ENCODE measurements at regions not wholly inside any gene's neighbourhood (a gene's known extent, or its start where the extent isn't known, plus 50 kb on each side); places are given as distances from the start of the nearest gene placed in this dataset.
"Not testable (repeated sequence)": the region's sequence is repeated elsewhere in the genome, so short reads cannot be mapped to it uniquely, and the experiment has no call there.

GRCh38 chr10:52598936-52599335, 173.6 kb downstream of the MBL2 start:
- DNase-seq: no peak

- DNase-seq: no peak
Measured at GRCh38 chr10:52599551-52600200, 172.9 kb downstream of the MBL2 start.

GRCh38 chr10:52604131-52604530, 168.5 kb downstream of the MBL2 start:
- DNase-seq: not testable (repeated sequence)

GRCh38 chr10:52609071-52609470, 163.5 kb downstream of the MBL2 start:
- no peak for DNase-seq

- DNase-seq: no peak
Measured at GRCh38 chr10:52609626-52610240, 162.9 kb downstream of the MBL2 start.

- no peak for DNase-seq
Measured at GRCh38 chr10:52615331-52615730, 157.3 kb downstream of the MBL2 start.

- no peak for DNase-seq
Measured at GRCh38 chr10:52615756-52616394, 156.7 kb downstream of the MBL2 start.

GRCh38 chr10:52616395-52616764, 156.2 kb downstream of the MBL2 start:
- no peak for DNase-seq

GRCh38 chr10:52617346-52617745, 155.2 kb downstream of the MBL2 start:
- DNase-seq: no peak

GRCh38 chr10:52619052-52619451, 153.5 kb downstream of the MBL2 start:
- DNase-seq: no peak

GRCh38 chr10:52621635-52622079, 150.9 kb downstream of the MBL2 start:
- DNase-seq: no peak

- DNase-seq: no peak
Measured at GRCh38 chr10:52623761-52624160, 148.8 kb downstream of the MBL2 start.

GRCh38 chr10:52627279-52627678, 145.3 kb downstream of the MBL2 start:
- no peak for DNase-seq

- no peak for DNase-seq
Measured at GRCh38 chr10:52631146-52631545, 141.4 kb downstream of the MBL2 start.

- no peak for DNase-seq
Measured at GRCh38 chr10:52631648-52632047, 140.9 kb downstream of the MBL2 start.

- no peak for DNase-seq
Measured at GRCh38 chr10:52632591-52632990, 140.0 kb downstream of the MBL2 start.

GRCh38 chr10:52633266-52633665, 139.3 kb downstream of the MBL2 start:
- no peak for DNase-seq

GRCh38 chr10:52635651-52636050, 136.9 kb downstream of the MBL2 start:
- DNase-seq: no peak

- DNase-seq: no peak
Measured at GRCh38 chr10:52636874-52637273, 135.7 kb downstream of the MBL2 start.

- no peak for DNase-seq
Measured at GRCh38 chr10:52637592-52637991, 135.0 kb downstream of the MBL2 start.

GRCh38 chr10:52639652-52640051, 132.9 kb downstream of the MBL2 start:
- DNase-seq: no peak

- DNase-seq: no peak
Measured at GRCh38 chr10:52642208-52642607, 130.4 kb downstream of the MBL2 start.
